ENCODE measurements at regions not wholly inside any gene's neighbourhood (a gene's known extent, or its start where the extent isn't known, plus 50 kb on each side); places are given as distances from the start of the nearest gene placed in this dataset.

GRCh38 chr7:116142374-116142773 is 68.0 kb upstream of the TES start:
- H3K4me3 ChIP-seq (ENCODE audit: low read depth, low read length) = no peak overlapping the region
- no peak for DNase-seq (ENCODE audit: low read depth)

- H3K4me3 ChIP-seq (ENCODE audit: low read depth, low read length) = no peak overlapping the region
- DNase-seq (ENCODE audit: low read depth) = no peak
Observed at GRCh38 chr7:116142850-116143249, 67.5 kb upstream of the TES start.

- no peak overlapping the region for H3K4me3 ChIP-seq (ENCODE audit: low read depth, low read length)
- DNase-seq (ENCODE audit: low read depth) = no peak
Observed at GRCh38 chr7:116145245-116145852, 65.0 kb upstream of the TES start.

GRCh38 chr7:116148108-116148507 is 62.2 kb upstream of the TES start:
- no peak for DNase-seq (ENCODE audit: low read depth)
- H3K4me3 ChIP-seq (ENCODE audit: low read depth, low read length) = no peak overlapping the region

GRCh38 chr7:116148626-116149025 is 61.7 kb upstream of the TES start:
- H3K4me3 ChIP-seq (ENCODE audit: low read depth, low read length) = no peak overlapping the region
- no peak for DNase-seq (ENCODE audit: low read depth)

- DNase-seq (ENCODE audit: low read depth) = no peak
- H3K4me3 ChIP-seq (ENCODE audit: low read depth, low read length) = no peak overlapping the region
Observed at GRCh38 chr7:116150588-116150987, 59.8 kb upstream of the TES start.

- no peak for DNase-seq (ENCODE audit: low read depth)
- no peak overlapping the region for H3K4me3 ChIP-seq (ENCODE audit: low read depth, low read length)
Observed at GRCh38 chr7:116152276-116152675, 58.1 kb upstream of the TES start.

GRCh38 chr7:116153050-116153449 is 57.3 kb upstream of the TES start:
- no peak overlapping the region for H3K4me3 ChIP-seq (ENCODE audit: low read depth, low read length)
- no peak for DNase-seq (ENCODE audit: low read depth)

- DNase-seq (ENCODE audit: low read depth) = no peak
- H3K4me3 ChIP-seq (ENCODE audit: low read depth, low read length) = no peak overlapping the region
Observed at GRCh38 chr7:116159711-116160110, 50.6 kb upstream of the TES start.

Measured in skeletal muscle cell (primary cell).